ENCODE measurements at regions not wholly inside any gene's neighbourhood (a gene's known extent, or its start where the extent isn't known, plus 50 kb on each side); places are given as distances from the start of the nearest gene placed in this dataset.
A peak's percentile ranks its signal among the peaks of the same experiment; 100 is the strongest.

GRCh38 chr13:103325672-103326071 is 259.5 kb upstream of the SLC10A2 start:
- no peak for DNase-seq

- DNase-seq = no peak
Observed at GRCh38 chr13:103324641-103325040, 258.4 kb upstream of the SLC10A2 start.

- DNase-seq = no peak
Observed at GRCh38 chr13:103315711-103316110, 249.5 kb upstream of the SLC10A2 start.

- DNase-seq = no peak
Observed at GRCh38 chr13:103312467-103312866, 246.2 kb upstream of the SLC10A2 start.

GRCh38 chr13:103308667-103309066 is 242.4 kb upstream of the SLC10A2 start:
- DNase-seq = peak in 1 of 2 donors; percentile 7

GRCh38 chr13:103306163-103306562 is 239.9 kb upstream of the SLC10A2 start:
- no peak for DNase-seq

GRCh38 chr13:103303078-103303651 is 236.9 kb upstream of the SLC10A2 start:
- no peak for DNase-seq

DNA sequence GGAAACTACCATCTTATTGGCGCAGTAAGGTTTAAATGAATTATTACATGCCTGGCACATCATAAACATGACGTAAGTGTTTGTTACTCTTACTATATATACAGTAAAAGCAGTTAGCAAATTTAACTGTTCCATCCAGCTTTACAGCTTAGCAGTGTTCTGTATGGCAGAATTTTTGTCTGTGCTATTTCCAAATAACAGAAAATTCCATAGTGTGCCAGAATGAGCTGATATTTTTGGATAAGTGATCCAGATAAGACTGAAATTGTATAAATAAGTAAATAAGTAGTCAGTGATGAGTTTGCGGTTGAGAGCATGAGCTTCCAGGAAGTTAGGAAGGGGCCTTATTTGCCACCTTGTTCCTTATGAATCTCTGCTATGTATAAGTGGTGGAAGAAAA is 236.5 kb upstream of the SLC10A2 start:
- no peak for DNase-seq

GRCh38 chr13:103299079-103299478 is 232.9 kb upstream of the SLC10A2 start:
- DNase-seq = no peak

DNA sequence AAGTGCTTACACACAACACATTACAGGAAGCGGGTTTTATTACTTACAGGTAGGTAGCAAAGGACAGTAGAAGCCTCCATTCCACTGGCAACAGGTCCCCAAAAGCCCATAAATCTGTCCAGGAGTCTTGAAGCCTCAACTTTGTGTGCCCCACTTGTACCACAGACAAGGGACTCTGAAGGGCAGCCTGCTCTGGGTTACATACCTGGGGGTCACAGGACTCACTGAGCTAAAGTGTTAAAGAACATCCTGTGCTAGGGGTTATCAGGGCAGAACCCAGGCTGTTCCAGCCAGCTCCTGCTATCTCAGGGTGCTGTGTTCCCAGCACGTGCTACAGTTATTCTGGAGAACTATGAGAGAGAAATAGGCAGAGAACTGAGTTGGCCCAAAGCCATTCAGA is 230.9 kb upstream of the SLC10A2 start:
- no peak for DNase-seq

GRCh38 chr13:103291798-103292572 is 225.8 kb upstream of the SLC10A2 start:
- DNase-seq = no peak

GRCh38 chr13:103291226-103291625 is 225.0 kb upstream of the SLC10A2 start:
- DNase-seq = no peak

GRCh38 chr13:103289681-103290080 is 223.5 kb upstream of the SLC10A2 start:
- no peak for DNase-seq

DNA sequence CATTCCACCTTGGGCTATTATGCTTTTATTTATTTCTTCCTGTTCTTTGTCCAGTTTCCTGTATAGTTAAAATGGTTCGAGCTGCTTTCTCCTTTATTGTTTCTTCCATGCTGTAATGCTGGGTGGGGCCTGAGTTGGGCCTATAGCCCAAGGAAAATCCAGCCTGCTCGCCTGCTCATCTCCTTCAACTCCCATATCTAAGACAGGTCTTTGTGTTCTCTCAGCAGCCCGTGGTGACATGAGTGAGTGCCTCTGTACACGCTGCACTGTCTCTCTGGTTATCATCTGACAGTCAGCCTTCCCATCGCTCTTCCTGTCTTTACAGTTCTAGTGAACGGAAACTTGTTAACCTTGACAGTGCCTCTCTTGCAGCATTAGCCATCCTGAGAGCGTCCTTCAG is 221.9 kb upstream of the SLC10A2 start:
- DNase-seq = no peak

DNA sequence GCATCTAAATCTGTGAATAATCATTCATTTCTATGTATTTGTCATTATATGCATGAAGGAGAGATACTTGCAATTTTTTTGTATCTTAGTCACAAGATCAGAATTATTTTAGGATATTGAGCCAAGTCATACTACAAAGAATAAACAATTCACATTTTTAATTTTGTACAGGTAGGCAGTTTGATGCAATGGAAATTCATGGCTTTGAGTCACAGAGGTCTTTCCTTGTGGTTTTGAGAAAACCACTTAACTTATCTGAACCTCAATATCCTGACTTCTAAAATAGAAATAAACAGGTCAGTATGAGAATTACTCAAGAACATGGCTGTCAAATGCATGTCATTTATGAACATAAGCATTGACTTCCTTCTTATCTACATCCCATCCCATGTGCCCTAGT is 221.4 kb upstream of the SLC10A2 start:
- no peak for DNase-seq

- DNase-seq = no peak
Observed at GRCh38 chr13:103284466-103284865, 218.2 kb upstream of the SLC10A2 start.

DNA sequence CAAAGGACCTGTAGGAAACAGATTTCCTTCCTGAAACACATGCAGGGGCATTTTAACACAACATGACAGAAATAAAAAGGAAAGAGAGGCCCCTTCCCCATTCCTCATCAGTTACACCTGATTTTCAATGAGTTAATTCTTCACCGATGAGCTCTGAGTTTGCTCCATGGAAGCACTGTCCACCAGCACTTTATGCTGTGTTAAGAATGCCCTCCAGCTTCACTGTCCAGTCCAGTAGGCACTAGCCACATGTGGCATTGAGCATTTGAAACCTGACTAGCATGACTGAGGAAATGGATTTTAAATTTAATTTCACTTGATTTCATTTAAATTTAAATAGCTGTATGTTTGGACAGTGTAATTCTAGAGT is 217.2 kb upstream of the SLC10A2 start:
- DNase-seq = no peak

- no peak for DNase-seq
Observed at GRCh38 chr13:103282571-103283450, 216.6 kb upstream of the SLC10A2 start.

DNA sequence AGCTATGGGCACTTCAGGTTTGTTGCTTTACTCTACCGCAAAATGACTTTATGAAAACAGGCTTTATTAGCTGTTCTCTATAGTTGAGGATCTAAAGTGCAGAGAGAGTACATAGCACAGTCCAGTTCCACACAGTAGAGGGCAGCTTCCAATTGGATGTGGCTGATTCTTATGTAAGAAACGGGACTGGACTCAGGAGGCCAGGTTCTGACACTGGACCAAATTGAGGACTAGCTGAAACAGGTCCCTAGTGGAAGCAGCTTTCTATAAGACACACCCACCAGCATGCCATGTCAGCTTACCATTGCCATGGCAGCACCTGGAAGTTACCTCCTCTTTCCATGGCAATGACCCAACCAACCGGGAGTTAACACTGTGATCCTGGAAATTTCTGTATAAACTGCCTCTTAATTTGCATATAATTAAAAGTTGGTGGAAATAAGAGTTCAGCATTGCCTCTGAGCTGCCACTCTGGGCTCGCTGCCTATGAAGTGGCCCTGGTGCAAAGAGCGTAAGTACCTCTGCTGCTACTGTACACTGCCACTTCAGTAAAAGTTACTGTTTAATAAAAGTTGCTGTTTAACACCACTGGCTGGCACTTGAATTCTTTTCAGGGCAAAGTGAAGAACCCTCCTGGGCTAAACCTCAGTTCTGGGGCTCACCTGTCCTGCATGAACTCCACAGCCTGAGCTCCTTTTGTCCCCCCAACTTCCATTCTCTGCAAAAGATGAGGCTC is 211.9 kb upstream of the SLC10A2 start:
- no peak for DNase-seq

DNA sequence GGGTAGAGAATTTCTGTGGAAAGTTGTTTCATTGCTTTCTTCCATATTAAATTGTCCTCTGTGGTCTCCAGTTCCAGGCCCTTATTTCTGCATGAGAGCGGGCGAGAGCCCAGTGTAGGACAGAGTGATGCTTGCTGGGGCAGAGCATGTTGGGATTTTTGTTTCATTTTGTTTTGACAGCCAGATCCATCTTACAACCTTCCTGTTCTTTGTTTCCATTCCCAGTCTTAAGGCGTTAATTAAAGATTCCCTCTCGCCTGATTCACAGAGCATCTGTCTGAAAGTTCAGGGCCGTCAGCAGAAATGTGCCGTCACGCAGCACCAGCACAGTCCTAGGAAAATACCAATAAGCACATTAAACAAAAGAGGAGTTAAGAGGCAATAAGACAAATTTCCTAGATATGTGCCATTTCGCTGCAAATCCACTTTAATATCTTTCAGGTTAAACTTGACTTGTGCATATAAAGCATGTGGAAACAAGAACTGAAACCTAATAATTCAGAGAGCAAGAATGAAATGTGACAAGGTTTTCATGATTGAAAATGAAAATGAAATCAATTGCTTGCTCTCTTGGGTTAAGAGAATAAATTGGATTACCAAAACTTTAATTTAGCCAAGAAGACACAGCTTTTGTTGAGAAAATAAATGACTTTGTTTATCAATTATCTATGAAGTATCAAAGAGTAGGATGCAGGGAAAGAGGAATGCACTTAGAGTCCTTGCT is 210.7 kb upstream of the SLC10A2 start:
- no peak for DNase-seq

DNA sequence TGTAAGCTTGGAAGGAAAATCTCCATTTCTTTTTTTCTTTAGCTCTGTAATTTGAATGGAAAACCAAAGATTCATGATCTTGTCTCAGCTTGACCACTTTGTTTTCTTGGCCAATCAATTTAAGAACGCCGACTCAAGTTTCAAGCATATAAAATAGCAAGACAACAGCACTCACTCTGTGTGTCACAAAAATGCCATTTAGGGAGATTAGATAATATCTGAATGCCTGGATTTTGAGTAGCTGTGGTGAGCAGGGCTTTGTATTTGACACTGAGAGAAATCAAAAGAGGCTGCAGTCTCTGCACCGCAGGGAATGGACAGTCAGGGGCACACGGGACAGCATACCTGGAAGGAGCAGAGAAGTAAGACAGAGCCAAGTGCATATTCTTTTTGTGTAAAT is 209.5 kb upstream of the SLC10A2 start:
- DNase-seq = no peak

GRCh38 chr13:103275081-103275480 is 208.9 kb upstream of the SLC10A2 start:
- no peak for DNase-seq

Measured in hippocampal formation (tissue), 2 donors.